Astrocyte of the cerebellum (primary cell): ENCODE measurements at regions not wholly inside any gene's neighbourhood (a gene's known extent, or its start where the extent isn't known, plus 50 kb on each side); places are given as distances from the start of the nearest gene placed in this dataset.
"Not testable (repeated sequence)": the region's sequence is repeated elsewhere in the genome, so short reads cannot be mapped to it uniquely, and the experiment has no call there.

Experiments used
- DNase-seq: peaks from one replicate; pipeline ENCODE4 v3.0.0-alpha.2; 2011; ENCODE audit warnings: low read depth
- H3K4me3 ChIP-seq: 2 replicates; pipeline ENCODE4 v1.5.1; 2011; ENCODE audit warnings: mild to moderate bottlenecking, low read depth, low read length, moderate library complexity
- CTCF ChIP-seq: IDR thresholded peaks from 2 replicates; pipeline ENCODE4 v1.5.1; 2012; ENCODE audit warnings: low read length, low read depth, moderate library complexity, mild to moderate bottlenecking; ENCODE audit errors: missing control alignments
- in situ Hi-C: cut with HindIII; loops from 2 replicates; pipeline ENCODE4 v1.10.0; 2017; ENCODE audit warnings: low sequenced_read_pairs

GRCh38 chr15:95025924-95026728 lies 794.8 kb downstream of the MCTP2 start:
- peak; percentile 66 for TF ChIP-seq CTCF
- DNase-seq, result peak; percentile 27
- in situ Hi-C loops, result no loop called here
- no peak overlapping the region for H3K4me3 ChIP-seq

DNA sequence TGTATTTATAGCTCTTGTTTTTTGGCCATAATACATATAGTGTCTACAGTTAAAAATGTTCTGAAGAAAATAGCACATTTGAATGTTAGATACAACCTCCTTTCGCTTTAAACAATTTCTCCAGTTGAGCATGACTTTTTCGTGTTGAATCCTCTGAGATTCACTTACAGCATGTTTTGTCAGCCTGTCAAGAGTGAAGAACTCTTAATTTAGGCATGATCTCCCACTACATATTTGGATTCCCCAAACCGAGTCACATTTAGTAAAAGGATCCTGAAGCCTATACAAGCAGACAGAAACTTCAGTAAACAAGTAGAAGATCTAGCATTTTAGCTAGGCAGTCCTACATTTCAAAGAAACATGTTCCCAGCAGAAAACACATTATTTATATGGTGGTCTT lies 796.6 kb downstream of the MCTP2 start:
- DNase-seq, result no peak
- TF ChIP-seq CTCF, result no peak
- in situ Hi-C loops, result no loop called here
- no peak overlapping the region for H3K4me3 ChIP-seq

GRCh38 chr15:95032156-95032555 lies 800.8 kb downstream of the MCTP2 start:
- in situ Hi-C loops, result no loop called here
- peak; percentile 38 for DNase-seq
- no peak for TF ChIP-seq CTCF
- no peak overlapping the region for H3K4me3 ChIP-seq

GRCh38 chr15:95035106-95035505 lies 803.7 kb downstream of the MCTP2 start:
- no peak for TF ChIP-seq CTCF
- H3K4me3 ChIP-seq, result no peak overlapping the region
- DNase-seq, result no peak
- in situ Hi-C loops, result no loop called here

DNA sequence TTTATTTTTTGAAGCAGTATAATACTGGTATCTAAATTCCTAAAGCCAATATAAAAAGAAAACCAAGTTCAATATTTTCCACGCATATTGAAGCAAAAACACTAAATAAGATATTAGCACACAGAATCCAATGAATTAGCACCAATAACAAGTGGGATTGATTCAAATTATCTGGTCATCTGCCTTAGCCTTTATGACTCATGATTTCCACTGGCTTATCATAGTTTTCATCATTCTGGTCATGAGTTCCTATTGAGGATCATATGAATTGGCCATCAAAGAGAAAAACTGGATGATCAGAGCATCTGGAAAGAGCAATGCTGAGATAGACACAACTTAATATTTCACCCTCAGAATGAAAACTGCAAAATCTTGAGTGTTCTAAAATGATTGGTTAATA lies 809.9 kb downstream of the MCTP2 start:
- in situ Hi-C loops, result no loop called here
- no peak overlapping the region for H3K4me3 ChIP-seq
- TF ChIP-seq CTCF, result no peak
- no peak for DNase-seq

GRCh38 chr15:95043236-95043932 lies 812.0 kb downstream of the MCTP2 start:
- in situ Hi-C loops, H3K4me3 ChIP-seq, DNase-seq: not testable (repeated sequence)

GRCh38 chr15:95043933-95044313 lies 812.6 kb downstream of the MCTP2 start:
- in situ Hi-C loops, result no loop called here

More at GRCh38 chr15:95043933-95044313, 812.6 kb downstream of the MCTP2 start:
- no peak overlapping the region for H3K4me3 ChIP-seq
- no peak for TF ChIP-seq CTCF
- no peak for DNase-seq
